Activated T-cell treated with anti-CD3 and anti-CD28 coated beads, Interleukin-2, amount 50 U/mL, for 48 hours (primary cell): ENCODE measurements at regions not wholly inside any gene's neighbourhood (a gene's known extent, or its start where the extent isn't known, plus 50 kb on each side); places are given as distances from the start of the nearest gene placed in this dataset.
"Not testable (repeated sequence)": the region's sequence is repeated elsewhere in the genome, so short reads cannot be mapped to it uniquely, and the experiment has no call there.

ENCODE experiments used
- DNase-seq, 2 experiments: peaks; one replicate each; pipeline ENCODE4 v3.0.0-alpha.2; 2020

DNA sequence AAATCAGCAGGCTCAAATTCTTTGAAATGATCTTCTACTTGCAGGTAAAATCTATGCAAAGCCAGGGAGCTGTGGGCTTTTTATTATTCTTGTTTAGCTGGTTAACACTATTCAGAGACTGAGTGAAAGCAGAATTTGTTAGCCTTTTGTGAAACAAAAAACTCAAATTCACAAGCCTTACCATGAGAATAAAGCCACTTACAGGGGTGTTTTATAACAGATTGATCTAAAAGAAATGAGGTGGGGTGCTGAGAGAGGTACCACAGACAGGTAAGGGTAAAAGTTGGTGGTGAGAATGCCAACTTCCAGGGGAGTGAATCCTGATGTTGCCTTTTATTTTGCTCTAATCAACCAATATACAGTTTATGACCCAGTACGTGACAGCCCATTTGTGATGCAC lies 1585.6 kb downstream of the EFNA5 start:
- no peak for DNase-seq

DNA sequence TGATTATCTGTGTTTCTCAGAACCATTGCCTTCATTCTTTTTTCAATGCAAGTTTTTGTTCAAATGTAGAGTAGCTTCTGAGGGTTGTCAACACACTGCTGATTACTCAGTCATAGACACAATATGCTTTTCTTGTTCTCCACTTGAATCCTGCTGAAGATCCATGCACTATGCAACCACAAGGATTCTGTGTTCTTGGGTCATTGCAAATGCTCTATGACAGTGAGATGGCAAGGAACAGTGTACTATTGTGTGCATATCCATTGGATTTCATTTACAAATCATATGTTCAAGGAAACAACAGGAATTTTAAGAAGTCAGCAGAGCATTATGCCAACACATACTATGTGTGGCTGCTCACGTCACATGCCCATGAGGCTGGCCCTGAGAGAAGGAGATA lies 1590.2 kb downstream of the EFNA5 start:
- DNase-seq, result no peak

GRCh38 chr5:106076655-106077054 lies 1594.1 kb downstream of the EFNA5 start:
- no peak for DNase-seq

DNA sequence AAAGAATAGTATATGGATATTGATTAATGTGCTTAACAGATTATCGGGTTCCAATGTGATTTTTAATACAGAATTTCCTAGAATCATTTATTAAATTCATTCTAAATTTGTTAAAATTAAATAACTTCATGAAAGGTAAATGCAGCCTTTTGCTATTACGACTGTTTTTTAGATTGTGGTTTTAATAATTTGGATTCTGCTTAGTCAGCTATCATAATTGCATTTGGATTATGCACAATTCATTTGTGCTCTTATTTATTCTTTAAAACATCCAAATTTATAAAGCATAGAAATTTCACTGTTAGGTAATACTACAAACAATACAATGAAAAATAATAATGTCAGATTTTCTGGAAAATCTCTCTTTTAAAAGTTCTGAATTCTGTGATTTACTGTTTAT lies 1598.5 kb downstream of the EFNA5 start:
- no peak for DNase-seq

DNA sequence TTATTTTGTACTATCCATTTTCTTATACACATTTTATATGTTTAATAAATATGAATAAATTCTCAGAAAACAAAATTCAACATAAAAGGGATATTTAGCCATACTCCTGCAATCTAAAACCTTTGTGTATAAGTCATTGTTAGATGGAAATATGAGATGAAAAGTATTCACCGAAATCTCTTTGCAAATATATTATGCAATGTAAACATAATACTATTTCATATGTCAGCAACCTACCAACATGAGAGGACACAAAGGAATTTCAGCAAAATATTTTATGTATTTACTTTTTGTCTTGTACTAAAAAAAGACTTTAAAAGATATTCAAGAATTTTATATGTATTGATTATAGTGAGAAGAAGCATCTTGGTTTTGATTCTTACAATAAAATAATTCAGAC lies 1623.4 kb downstream of the EFNA5 start:
- DNase-seq, result no peak

- DNase-seq, result not testable (repeated sequence)
These were observed 1638.7 kb downstream of the EFNA5 start for GRCh38 chr5:106032069-106032468.

GRCh38 chr5:106028314-106028713 lies 1642.4 kb downstream of the EFNA5 start:
- DNase-seq, result no peak

DNA sequence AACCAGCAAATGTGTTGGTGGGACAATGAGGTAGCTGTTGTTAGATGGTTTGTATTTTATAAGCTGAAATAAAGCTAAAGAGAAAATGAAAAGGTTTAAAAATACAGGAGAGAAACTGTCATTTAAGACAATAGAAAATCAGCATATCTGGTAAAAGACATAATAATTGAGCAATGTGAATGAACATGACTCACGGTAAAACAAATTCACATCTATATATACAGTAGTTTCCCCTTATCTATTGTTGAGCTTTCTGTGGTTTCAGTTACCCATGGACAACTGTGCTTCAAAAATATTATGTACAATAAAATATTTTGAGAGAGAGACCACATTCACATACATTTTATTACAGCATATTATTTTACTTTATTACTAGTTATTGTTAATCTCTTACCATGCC lies 1649.8 kb downstream of the EFNA5 start:
- no peak for DNase-seq

GRCh38 chr5:106019261-106019660 lies 1651.5 kb downstream of the EFNA5 start:
- no peak for DNase-seq

DNA sequence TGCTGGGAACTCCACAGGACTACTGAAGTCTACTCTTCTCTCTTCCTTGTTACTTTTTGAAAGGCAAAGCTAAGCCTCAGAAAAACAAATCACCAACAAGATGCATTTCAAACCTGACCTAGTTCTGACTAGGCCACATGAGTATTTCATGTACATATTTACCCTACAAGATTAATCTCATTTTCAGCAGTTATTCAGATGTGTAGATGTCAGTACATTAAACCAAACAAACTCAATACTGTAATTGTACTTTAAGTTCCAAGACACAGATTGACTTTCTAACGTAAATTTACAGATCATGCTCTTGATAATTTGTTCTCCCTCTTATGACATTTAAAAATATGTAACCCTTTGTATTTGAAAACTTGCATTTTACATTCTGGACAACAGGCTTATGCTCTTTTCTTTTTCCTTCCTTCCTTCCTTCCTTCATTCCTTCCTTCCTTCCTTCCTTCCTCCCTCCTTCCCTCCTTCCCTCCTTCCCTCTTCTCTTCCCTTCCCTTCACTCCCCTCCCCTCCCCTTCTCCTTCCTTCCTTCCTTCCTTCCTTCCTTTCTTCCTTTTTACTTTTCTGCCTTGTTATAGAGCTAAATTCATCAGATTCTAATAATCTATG lies 1653.4 kb downstream of the EFNA5 start:
- DNase-seq, result no peak

DNA sequence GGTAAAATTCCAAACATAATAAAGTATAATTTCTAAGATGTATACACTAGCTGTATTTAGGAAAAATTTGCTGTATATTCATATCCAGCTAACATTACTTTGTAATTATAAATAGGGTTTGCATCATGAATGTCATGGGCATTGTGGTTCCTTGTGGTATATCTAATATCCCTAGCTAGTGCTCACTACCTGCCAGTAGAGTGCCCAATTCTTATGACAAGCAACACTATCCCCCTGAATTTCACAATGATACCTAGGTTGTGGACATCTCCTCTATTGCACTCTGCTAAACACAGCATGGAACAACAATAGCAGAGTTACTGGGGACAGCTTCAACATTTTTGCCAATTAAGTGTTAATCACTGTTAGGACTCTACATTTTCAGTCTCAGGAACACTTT lies 1656.5 kb downstream of the EFNA5 start:
- no peak for DNase-seq

GRCh38 chr5:106006242-106006641 lies 1664.5 kb downstream of the EFNA5 start:
- DNase-seq, result no peak

- DNase-seq, result not testable (repeated sequence)
These were observed 1671.7 kb downstream of the EFNA5 start for GRCh38 chr5:105998991-105999390.

DNA sequence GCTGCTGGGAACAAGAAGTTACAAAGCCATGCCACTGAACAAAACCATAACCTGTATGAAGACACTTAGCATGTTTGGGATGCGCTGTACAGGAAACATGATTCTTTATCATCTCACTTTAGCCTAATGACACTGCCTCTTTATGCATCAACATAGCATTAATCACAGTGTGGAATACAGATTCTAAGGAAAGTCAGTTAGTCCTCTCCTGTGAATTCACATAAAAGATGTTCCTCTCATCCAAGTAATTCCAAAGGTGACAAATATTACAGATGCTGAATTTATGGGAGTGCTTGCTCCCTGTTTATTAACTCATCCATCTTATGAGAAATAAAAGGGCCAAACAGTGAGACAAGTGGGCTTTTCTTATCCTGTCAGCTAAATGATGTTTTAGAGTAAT lies 1677.7 kb downstream of the EFNA5 start:
- DNase-seq, result no peak

- DNase-seq, result no peak
These were observed 1688.2 kb downstream of the EFNA5 start for GRCh38 chr5:105982526-105982925.

GRCh38 chr5:105978011-105978410 lies 1692.7 kb downstream of the EFNA5 start:
- no peak for DNase-seq

DNA sequence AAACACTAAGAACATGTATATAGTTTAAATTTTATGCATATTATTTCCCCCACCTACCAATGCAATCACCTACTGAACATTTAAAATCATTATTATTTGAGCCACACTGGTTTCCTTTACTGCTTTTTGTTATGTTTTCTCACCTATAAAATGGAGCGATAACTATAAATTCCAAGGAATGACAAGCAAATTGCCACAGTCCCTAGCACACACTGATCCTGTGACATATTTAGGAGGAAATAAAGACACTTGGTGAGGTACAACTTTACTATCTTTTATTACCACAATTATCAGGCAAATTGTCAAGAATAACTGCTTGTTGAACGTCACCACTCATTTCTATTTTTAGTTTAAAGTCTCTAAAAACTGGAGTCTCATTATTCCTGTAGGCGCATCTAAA lies 1693.6 kb downstream of the EFNA5 start:
- DNase-seq, result no peak

DNA sequence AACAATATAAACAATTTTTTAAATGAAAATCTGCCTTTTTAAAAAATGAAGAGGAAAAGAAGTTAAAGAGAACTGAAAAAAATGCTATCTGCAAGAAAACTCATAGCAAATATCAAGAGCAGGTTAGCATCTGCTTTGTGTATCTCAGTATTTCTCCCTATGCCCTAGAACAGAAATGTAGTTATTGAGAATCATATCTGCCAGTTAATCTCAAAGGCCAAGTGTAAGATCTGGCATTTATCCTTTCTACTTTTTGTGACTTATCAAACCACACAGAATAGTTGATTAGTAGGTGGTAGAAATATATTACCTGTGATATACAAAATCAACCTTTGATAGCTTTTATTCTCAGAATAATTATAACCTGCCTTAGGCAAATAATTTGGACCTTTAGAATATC lies 1699.8 kb downstream of the EFNA5 start:
- no peak for DNase-seq

- no peak for DNase-seq
These were observed 1701.8 kb downstream of the EFNA5 start for GRCh38 chr5:105968981-105969380.

DNA sequence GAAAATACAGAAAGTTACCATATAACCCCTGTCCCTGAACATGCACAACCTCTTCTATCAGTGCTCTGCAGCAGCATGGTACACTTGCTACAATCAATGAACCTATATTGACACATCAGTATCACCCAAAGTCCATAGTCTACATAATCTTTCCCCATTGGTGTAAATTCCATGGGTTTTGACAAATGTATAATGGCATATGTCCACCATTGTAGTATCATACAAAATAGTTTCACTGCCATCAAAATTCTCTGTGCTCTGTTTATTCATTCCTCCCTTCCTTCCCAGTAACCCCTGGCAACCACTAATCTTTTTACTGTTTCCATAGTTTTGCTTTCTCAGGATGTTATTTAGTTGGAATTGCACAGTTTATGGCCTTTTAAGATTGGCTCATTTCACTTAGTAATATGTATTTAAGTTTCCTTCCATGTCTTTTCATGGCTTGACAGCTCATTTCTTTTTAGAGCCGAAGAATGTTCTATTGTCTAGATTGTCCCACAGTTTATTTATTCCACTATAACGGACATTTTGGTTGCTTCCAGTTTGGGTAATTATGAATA lies 1707.0 kb downstream of the EFNA5 start:
- no peak for DNase-seq

DNA sequence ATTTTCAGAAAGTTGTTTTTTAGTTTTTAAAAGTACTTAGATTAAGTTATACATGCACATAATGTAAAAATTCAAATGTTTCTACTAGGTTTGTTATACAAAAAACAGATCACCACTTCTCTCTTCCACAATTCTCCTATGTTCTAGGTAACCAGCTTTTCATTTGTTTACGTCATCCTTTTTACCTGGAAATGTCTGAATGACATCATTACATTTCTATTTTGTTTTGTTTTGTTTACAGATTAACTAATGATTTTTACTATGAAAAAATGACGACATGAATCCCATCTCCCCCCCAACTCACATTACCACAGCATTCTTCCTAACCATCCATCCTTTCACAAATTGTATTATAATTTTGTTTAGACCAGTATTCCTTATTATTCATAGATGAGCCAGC lies 1709.2 kb downstream of the EFNA5 start:
- no peak for DNase-seq

- no peak for DNase-seq
These were observed 1714.1 kb downstream of the EFNA5 start for GRCh38 chr5:105956456-105957196.

- DNase-seq, result no peak
These were observed 1716.4 kb downstream of the EFNA5 start for GRCh38 chr5:105954341-105954740.

GRCh38 chr5:105953616-105954015 lies 1717.1 kb downstream of the EFNA5 start:
- DNase-seq, result no peak

- DNase-seq, result no peak
These were observed 1717.9 kb downstream of the EFNA5 start for GRCh38 chr5:105952875-105953274.
